K562 (cell line): ENCODE measurements at regions not wholly inside any gene's neighbourhood (a gene's known extent, or its start where the extent isn't known, plus 50 kb on each side); places are given as distances from the start of the nearest gene placed in this dataset.

Experiments
- CHD4 ChIP-seq: fragments of 200-600 bp; sonication (generic); IDR thresholded peaks from 3 replicates; pipeline ENCODE4 v1.6.1; 2012; ENCODE audit warnings: low read depth, mild to moderate bottlenecking, mixed read lengths, low read length, inconsistent platforms; ENCODE audit not compliant: insufficient read depth, insufficient replicate concordance, poor library complexity, severe bottlenecking
- ELF1 ChIP-seq: fragments of 200-800 bp; sonication (Bioruptor generic); IDR thresholded peaks from 2 replicates; pipeline ENCODE4 v1.6.1; 2016; ENCODE audit warnings: missing genetic modification characterization, missing compliant biosample characterization
- FOXJ2 ChIP-seq: fragments of 200-800 bp; sonication (Bioruptor generic); IDR thresholded peaks from 2 replicates; pipeline ENCODE4 v1.6.1; 2016; ENCODE audit warnings: missing genetic modification characterization, missing compliant biosample characterization
- HDAC1 ChIP-seq, 2 experiments: fragments of 450-650 bp; IDR thresholded peaks; 2 replicates each; pipeline ENCODE4 v1.6.1; 2016 to 2017; ENCODE audit warnings: inconsistent platforms in 1 of 2, mild to moderate bottlenecking in 1 of 2, moderate library complexity in 1 of 2
- IRF2 ChIP-seq: sonication (generic); formaldehyde crosslinking; IDR thresholded peaks from 2 replicates; pipeline ENCODE4 v1.8.1; 2022; ENCODE audit warnings: mild to moderate bottlenecking, missing genetic modification reagents
- PHF20 ChIP-seq: fragments of 450-650 bp; IDR thresholded peaks from 2 replicates; pipeline ENCODE4 v1.6.1; 2018; ENCODE audit not compliant: partially characterized antibody
- SMARCA4 ChIP-seq: fragments of 450-650 bp; IDR thresholded peaks from 2 replicates; pipeline ENCODE4 v1.6.1; 2016
- SMARCA5 ChIP-seq: fragments of 450-650 bp; IDR thresholded peaks from 2 replicates; pipeline ENCODE4 v1.6.1; 2016
- SMARCC2 ChIP-seq: fragments of 450-650 bp; IDR thresholded peaks from 2 replicates; pipeline ENCODE4 v1.6.1; 2017; ENCODE audit warnings: antibody characterized with exemption, moderate library complexity, mild to moderate bottlenecking, low read depth
- SNIP1 ChIP-seq: fragments of 450-650 bp; IDR thresholded peaks from 2 replicates; pipeline ENCODE4 v1.7.1; 2017; ENCODE audit warnings: low read depth, mild to moderate bottlenecking
- SRSF1 ChIP-seq: fragments of 200-400 bp; formaldehyde crosslinking; IDR thresholded peaks from 2 replicates; pipeline ENCODE4 v1.6.1; 2017; ENCODE audit warnings: mild to moderate bottlenecking, low read depth, low read length, moderate library complexity
- SRSF7 ChIP-seq: fragments of 200-400 bp; formaldehyde crosslinking; optimal IDR thresholded peaks from 2 replicates; pipeline ENCODE3; 2017; ENCODE audit warnings: mild to moderate bottlenecking, low read depth, low read length
- TCF3 ChIP-seq: sonication (generic); formaldehyde crosslinking; IDR thresholded peaks from 2 replicates; pipeline ENCODE4 v1.4.0; 2020; ENCODE audit warnings: mild to moderate bottlenecking, missing genetic modification reagents
- TEAD4 ChIP-seq, 2 experiments: sonication (generic) in 1 of 2; formaldehyde crosslinking in 1 of 2; IDR thresholded peaks; 2 replicates each; pipeline versions ENCODE4 v1.6.1 to v1.8.0; 2012 to 2022; ENCODE audit warnings: borderline replicate concordance in 1 of 2, inconsistent platforms in 1 of 2, low read length in 1 of 2, mild to moderate bottlenecking in 1 of 2, missing genetic modification reagents in 1 of 2
- XRCC4 ChIP-seq: IDR thresholded peaks from one replicate; pipeline ENCODE4 v1.6.1; 2011; ENCODE audit not compliant: insufficient read depth, insufficient read length; ENCODE audit errors: extremely low read depth
- ZBTB8A ChIP-seq: fragments of 450-650 bp; IDR thresholded peaks from 2 replicates; pipeline ENCODE4 v1.6.1; 2018; ENCODE audit warnings: mild to moderate bottlenecking, moderate library complexity; ENCODE audit not compliant: partially characterized antibody
- ZNF175 ChIP-seq: fragments of 200-800 bp; sonication (Bioruptor generic); IDR thresholded peaks from 2 replicates; pipeline ENCODE4 v1.6.1; 2016; ENCODE audit warnings: low read depth, mild to moderate bottlenecking, missing genetic modification characterization, missing compliant biosample characterization
- ZNF324 ChIP-seq: fragments of 250-450 bp; sonication (Bioruptor Pico); IDR thresholded peaks from 2 replicates; pipeline ENCODE4 v1.4.0; 2020; ENCODE audit warnings: mild to moderate bottlenecking
- ZNF561 ChIP-seq: fragments of 450-650 bp; formaldehyde crosslinking; conservative IDR thresholded peaks from 2 replicates; pipeline ENCODE4 v1.4.0; 2020; ENCODE audit warnings: mild to moderate bottlenecking, moderate library complexity
- ZNF695 ChIP-seq: fragments of 450-650 bp; formaldehyde crosslinking; IDR thresholded peaks from 2 replicates; pipeline ENCODE4 v1.4.0; 2020; ENCODE audit warnings: mild to moderate bottlenecking, moderate library complexity
- ZNF780A ChIP-seq: fragments of 250-450 bp; sonication (Bioruptor Pico); IDR thresholded peaks from 2 replicates; pipeline ENCODE4 v1.5.0; 2021; ENCODE audit warnings: mild to moderate bottlenecking
- TF ChIP-seq, protein P1 (sequence below): IDR thresholded peaks from 2 replicates; pipeline ENCODE4 v1.6.1; 2016; ENCODE audit warnings: missing genetic modification characterization, missing compliant biosample characterization
- TF ChIP-seq, protein P2 (sequence below): sonication (generic); formaldehyde crosslinking; IDR thresholded peaks from 2 replicates; pipeline ENCODE4 v1.8.0; 2023; ENCODE audit warnings: mild to moderate bottlenecking, missing genetic modification reagents
- TF ChIP-seq, protein P3 (sequence below): sonication (generic); formaldehyde crosslinking; IDR thresholded peaks from 2 replicates; pipeline ENCODE4 v1.4.0; 2020; ENCODE audit warnings: mild to moderate bottlenecking, missing genetic modification reagents
- TF ChIP-seq, protein P4 (sequence below): fragments of 450-650 bp; formaldehyde crosslinking; IDR thresholded peaks from 2 replicates; pipeline ENCODE4 v1.4.0; 2022; ENCODE audit warnings: mild to moderate bottlenecking, moderate library complexity

DNA sequence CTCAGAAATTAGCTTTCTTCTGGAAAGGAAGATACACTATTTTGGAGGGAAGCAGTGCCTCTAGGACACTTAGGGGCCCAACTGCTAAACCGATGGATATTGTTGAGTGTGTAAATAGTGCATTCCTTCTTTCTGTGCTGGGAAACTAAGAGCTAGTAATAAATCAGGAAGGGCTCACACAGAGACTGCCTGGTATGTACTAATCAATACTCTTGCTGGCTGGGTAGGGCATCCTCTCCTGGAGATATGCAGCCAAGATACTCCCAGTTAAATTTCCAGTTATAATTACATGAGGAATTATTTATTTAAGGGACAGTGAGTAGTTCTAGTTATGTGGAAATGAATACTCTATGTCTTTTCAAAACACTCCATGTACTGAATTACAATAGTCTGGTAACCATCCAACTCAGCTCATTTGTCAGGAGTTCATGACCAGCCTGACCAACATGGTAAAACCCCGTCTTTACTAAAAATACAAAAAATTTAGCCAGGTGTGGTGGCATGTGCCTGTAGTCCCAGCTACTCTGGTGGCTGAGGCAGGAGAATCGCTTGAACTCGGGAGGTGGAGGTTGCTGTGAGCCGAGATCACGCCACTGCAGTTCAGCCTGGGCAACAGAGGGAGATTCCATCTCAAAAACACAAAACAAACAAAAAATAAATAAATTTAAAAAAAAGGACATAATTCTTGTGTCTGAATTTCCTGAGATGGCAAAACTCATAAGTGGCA lies 100.0 kb downstream of the OR2B2 start (continued):
- TF ChIP-seq ZNF175: no peak
- TF ChIP-seq ZNF324 (CRISPR knock-in tag): no peak
- TF ChIP-seq ZNF695 (CRISPR knock-in tag): no peak
- no peak for TF ChIP-seq TCF3 (CRISPR knock-in tag)
- no peak for TF ChIP-seq ZBTB8A
- TF ChIP-seq XRCC4: no peak
- no peak for TF ChIP-seq ELF1 (tag)
- TF ChIP-seq SNIP1: no peak
- TF ChIP-seq, protein P1, sequence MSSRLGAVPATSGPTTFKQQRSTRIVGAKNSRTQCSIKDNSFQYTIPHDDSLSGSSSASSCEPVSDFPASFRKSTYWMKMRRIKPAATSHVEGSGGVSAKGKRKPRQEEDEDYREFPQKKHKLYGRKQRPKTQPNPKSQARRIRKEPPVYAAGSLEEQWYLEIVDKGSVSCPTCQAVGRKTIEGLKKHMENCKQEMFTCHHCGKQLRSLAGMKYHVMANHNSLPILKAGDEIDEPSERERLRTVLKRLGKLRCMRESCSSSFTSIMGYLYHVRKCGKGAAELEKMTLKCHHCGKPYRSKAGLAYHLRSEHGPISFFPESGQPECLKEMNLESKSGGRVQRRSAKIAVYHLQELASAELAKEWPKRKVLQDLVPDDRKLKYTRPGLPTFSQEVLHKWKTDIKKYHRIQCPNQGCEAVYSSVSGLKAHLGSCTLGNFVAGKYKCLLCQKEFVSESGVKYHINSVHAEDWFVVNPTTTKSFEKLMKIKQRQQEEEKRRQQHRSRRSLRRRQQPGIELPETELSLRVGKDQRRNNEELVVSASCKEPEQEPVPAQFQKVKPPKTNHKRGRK: no peak
- no peak for TF ChIP-seq SRSF7
- no peak for TF ChIP-seq ZNF780A (CRISPR knock-in tag)
- TF ChIP-seq SMARCA4: no peak
- TF ChIP-seq ZNF561 (CRISPR knock-in tag): no peak
- no peak for TF ChIP-seq IRF2 (CRISPR knock-in tag)
- no peak for TF ChIP-seq SRSF1
- TF ChIP-seq CHD4: no peak
- no peak for TF ChIP-seq SMARCC2
- no peak for TF ChIP-seq HDAC1 (IDR thresholded peaks at IDR 0.05)
- TF ChIP-seq, protein P2, sequence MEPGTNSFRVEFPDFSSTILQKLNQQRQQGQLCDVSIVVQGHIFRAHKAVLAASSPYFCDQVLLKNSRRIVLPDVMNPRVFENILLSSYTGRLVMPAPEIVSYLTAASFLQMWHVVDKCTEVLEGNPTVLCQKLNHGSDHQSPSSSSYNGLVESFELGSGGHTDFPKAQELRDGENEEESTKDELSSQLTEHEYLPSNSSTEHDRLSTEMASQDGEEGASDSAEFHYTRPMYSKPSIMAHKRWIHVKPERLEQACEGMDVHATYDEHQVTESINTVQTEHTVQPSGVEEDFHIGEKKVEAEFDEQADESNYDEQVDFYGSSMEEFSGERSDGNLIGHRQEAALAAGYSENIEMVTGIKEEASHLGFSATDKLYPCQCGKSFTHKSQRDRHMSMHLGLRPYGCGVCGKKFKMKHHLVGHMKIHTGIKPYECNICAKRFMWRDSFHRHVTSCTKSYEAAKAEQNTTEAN (CRISPR knock-in tag): no peak
- no peak for TF ChIP-seq FOXJ2
- no peak for TF ChIP-seq PHF20
- TF ChIP-seq, protein P3, sequence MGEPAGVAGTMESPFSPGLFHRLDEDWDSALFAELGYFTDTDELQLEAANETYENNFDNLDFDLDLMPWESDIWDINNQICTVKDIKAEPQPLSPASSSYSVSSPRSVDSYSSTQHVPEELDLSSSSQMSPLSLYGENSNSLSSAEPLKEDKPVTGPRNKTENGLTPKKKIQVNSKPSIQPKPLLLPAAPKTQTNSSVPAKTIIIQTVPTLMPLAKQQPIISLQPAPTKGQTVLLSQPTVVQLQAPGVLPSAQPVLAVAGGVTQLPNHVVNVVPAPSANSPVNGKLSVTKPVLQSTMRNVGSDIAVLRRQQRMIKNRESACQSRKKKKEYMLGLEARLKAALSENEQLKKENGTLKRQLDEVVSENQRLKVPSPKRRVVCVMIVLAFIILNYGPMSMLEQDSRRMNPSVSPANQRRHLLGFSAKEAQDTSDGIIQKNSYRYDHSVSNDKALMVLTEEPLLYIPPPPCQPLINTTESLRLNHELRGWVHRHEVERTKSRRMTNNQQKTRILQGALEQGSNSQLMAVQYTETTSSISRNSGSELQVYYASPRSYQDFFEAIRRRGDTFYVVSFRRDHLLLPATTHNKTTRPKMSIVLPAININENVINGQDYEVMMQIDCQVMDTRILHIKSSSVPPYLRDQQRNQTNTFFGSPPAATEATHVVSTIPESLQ: no peak
- TF ChIP-seq SMARCA5: no peak
- TF ChIP-seq TEAD4 (IDR thresholded peaks at IDR 0.05; ENCODE audit: low read length): peak; percentile 24; the same call in 1 of the 2 replicates
- no peak for TF ChIP-seq TEAD4 (CRISPR knock-in tag; IDR thresholded peaks at IDR 0.05; ENCODE audit: borderline replicate concordance)
- TF ChIP-seq, protein P4, sequence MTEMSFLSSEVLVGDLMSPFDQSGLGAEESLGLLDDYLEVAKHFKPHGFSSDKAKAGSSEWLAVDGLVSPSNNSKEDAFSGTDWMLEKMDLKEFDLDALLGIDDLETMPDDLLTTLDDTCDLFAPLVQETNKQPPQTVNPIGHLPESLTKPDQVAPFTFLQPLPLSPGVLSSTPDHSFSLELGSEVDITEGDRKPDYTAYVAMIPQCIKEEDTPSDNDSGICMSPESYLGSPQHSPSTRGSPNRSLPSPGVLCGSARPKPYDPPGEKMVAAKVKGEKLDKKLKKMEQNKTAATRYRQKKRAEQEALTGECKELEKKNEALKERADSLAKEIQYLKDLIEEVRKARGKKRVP (CRISPR knock-in tag): no peak
